NT2/D1 (cell line): ENCODE measurements at regions not wholly inside any gene's neighbourhood (a gene's known extent, or its start where the extent isn't known, plus 50 kb on each side); places are given as distances from the start of the nearest gene placed in this dataset.

Experiments used
- YY1 ChIP-seq: IDR thresholded peaks from 2 replicates; pipeline ENCODE4 v1.6.1; 2011; ENCODE audit not compliant: insufficient read length, insufficient read depth
- ZNF274 ChIP-seq: IDR thresholded peaks from 2 replicates; pipeline ENCODE4 v1.6.1; 2011; ENCODE audit warnings: mild to moderate bottlenecking, low read depth, low read length

DNA sequence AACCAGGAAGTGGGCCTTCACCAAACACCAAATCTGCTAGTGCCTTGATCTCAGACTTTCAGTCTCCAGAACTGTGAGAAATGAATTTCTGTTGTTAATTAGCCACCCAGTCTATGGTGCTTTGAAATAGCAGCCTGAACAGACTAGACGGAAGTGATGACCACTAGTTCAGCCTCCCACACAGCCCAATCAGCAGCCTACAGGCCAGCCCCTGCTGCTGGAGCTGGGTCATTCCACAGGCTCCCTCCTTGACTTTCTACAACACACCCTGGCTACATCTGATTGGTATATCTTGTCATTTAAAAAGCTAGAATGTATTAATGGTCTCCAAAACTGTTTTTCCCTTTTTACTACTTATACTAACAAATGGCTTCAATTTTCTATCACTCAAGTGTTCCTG, 277.2 kb upstream of the TAC1 start:
- TF ChIP-seq YY1 (no peak), ZNF274 (no peak)
